H1 (cell line): ENCODE measurements at regions not wholly inside any gene's neighbourhood (a gene's known extent, or its start where the extent isn't known, plus 50 kb on each side); places are given as distances from the start of the nearest gene placed in this dataset.

ENCODE experiments used
- CREB1 ChIP-seq: IDR thresholded peaks from 2 replicates; pipeline ENCODE4 v1.6.1; 2012; ENCODE audit warnings: inconsistent platforms
- KDM5A ChIP-seq: fragments of 200-600 bp; IDR thresholded peaks from 2 replicates; pipeline ENCODE4 v1.7.1; 2012; ENCODE audit warnings: mild to moderate bottlenecking, low read length, inconsistent platforms, mixed read lengths
- POLR2AphosphoS5 ChIP-seq: IDR thresholded peaks from 2 replicates; pipeline ENCODE4 v1.6.1; 2011; ENCODE audit warnings: low read depth, low read length
- SP4 ChIP-seq: IDR thresholded peaks from 2 replicates; pipeline ENCODE4 v1.6.1; 2012; ENCODE audit warnings: low read length, inconsistent platforms
- YY1 ChIP-seq: IDR thresholded peaks from 2 replicates; pipeline ENCODE4 v1.6.1; 2011; ENCODE audit warnings: low read depth, mild to moderate bottlenecking, low read length
- TF ChIP-seq, protein P1 (sequence below), 3 experiments: IDR thresholded peaks; 1 replicate in 2 of 3; 2 replicates in 1 of 3; pipeline versions ENCODE4 v1.5.1 to v1.6.1; 2011; ENCODE audit warnings: low read length in 3 of 3, mild to moderate bottlenecking in 3 of 3, inconsistent platforms in 2 of 3, low read depth in 1 of 3, moderate library complexity in 1 of 3; ENCODE audit not compliant: insufficient read depth in 1 of 3; ENCODE audit errors: control extremely low read depth in 1 of 3
- TF ChIP-seq, protein P2 (sequence below): IDR thresholded peaks from 2 replicates; pipeline ENCODE4 v1.6.1; 2012; ENCODE audit warnings: low read length, inconsistent platforms

- TF ChIP-seq CREB1 = no peak
- no peak for TF ChIP-seq POLR2AphosphoS5
- TF ChIP-seq, protein P1, sequence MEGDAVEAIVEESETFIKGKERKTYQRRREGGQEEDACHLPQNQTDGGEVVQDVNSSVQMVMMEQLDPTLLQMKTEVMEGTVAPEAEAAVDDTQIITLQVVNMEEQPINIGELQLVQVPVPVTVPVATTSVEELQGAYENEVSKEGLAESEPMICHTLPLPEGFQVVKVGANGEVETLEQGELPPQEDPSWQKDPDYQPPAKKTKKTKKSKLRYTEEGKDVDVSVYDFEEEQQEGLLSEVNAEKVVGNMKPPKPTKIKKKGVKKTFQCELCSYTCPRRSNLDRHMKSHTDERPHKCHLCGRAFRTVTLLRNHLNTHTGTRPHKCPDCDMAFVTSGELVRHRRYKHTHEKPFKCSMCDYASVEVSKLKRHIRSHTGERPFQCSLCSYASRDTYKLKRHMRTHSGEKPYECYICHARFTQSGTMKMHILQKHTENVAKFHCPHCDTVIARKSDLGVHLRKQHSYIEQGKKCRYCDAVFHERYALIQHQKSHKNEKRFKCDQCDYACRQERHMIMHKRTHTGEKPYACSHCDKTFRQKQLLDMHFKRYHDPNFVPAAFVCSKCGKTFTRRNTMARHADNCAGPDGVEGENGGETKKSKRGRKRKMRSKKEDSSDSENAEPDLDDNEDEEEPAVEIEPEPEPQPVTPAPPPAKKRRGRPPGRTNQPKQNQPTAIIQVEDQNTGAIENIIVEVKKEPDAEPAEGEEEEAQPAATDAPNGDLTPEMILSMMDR (IDR thresholded peaks at IDR 0.05; ENCODE audit: control extremely low read depth in 1 of 3, insufficient read depth in 1 of 3, low read depth in 1 of 3, low read length in 3 of 3) = no peak
- TF ChIP-seq KDM5A = no peak
- no peak for TF ChIP-seq SP4
- TF ChIP-seq YY1 = no peak
- TF ChIP-seq, protein P2, sequence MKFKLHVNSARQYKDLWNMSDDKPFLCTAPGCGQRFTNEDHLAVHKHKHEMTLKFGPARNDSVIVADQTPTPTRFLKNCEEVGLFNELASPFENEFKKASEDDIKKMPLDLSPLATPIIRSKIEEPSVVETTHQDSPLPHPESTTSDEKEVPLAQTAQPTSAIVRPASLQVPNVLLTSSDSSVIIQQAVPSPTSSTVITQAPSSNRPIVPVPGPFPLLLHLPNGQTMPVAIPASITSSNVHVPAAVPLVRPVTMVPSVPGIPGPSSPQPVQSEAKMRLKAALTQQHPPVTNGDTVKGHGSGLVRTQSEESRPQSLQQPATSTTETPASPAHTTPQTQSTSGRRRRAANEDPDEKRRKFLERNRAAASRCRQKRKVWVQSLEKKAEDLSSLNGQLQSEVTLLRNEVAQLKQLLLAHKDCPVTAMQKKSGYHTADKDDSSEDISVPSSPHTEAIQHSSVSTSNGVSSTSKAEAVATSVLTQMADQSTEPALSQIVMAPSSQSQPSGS = no peak
Measured at GRCh38 chr6:44737829-44738528, 350.5 kb downstream of the CDC5L start.
